Spinal cord (tissue), 9 donors: ENCODE measurements at regions not wholly inside any gene's neighbourhood (a gene's known extent, or its start where the extent isn't known, plus 50 kb on each side); places are given as distances from the start of the nearest gene placed in this dataset.
"Not testable (repeated sequence)": the region's sequence is repeated elsewhere in the genome, so short reads cannot be mapped to it uniquely, and the experiment has no call there.

Experiments used
- DNase-seq, 6 donors: peaks; one replicate each; pipeline versions ENCODE4 v3.0.0 to v3.0.0-alpha.2; 2013 to 2015; ENCODE audit warnings: low spot score in 6 of 6, low read depth in 4 of 6
- H3K27ac ChIP-seq: one replicate; pipeline ENCODE4 v1.5.1; 2013; ENCODE audit warnings: low read depth, low read length, control low read depth
- H3K27me3 ChIP-seq: one replicate; pipeline ENCODE4 v1.6.1; 2013; ENCODE audit warnings: low read length; ENCODE audit not compliant: control insufficient read depth, insufficient read depth
- H3K36me3 ChIP-seq: one replicate; pipeline ENCODE4 v1.6.1; 2013; ENCODE audit warnings: low read length; ENCODE audit not compliant: control insufficient read depth, insufficient read depth
- H3K4me1 ChIP-seq: one replicate; pipeline ENCODE4 v1.6.1; 2013; ENCODE audit warnings: low read length; ENCODE audit not compliant: control insufficient read depth, insufficient read depth
- H3K4me3 ChIP-seq: one replicate; pipeline ENCODE4 v1.5.1; 2013; ENCODE audit warnings: low read depth, low read length, control low read depth
- H3K9me3 ChIP-seq: one replicate; pipeline ENCODE4 v1.6.1; 2013; ENCODE audit warnings: low read length; ENCODE audit not compliant: control insufficient read depth, insufficient read depth
- WGBS: methylation state at CpG from one replicate; pipeline ENCODE4 v1.1.5; 2013; ENCODE audit warnings: missing lambda C conversion rate; ENCODE audit not compliant: insufficient coverage; 5-methylcytosine and 5-hydroxymethylcytosine counted together
- donor health status: healthy.

- not testable (repeated sequence) for H3K9me3 ChIP-seq, H3K4me3 ChIP-seq, H3K27me3 ChIP-seq, H3K36me3 ChIP-seq, H3K27ac ChIP-seq, DNase-seq, H3K4me1 ChIP-seq
- 79% methylated on average over 14 of the region's 16 CpGs for WGBS
Observed at GRCh38 chr14:105746800-105747502, 220.6 kb downstream of the TMEM121 start.

DNA sequence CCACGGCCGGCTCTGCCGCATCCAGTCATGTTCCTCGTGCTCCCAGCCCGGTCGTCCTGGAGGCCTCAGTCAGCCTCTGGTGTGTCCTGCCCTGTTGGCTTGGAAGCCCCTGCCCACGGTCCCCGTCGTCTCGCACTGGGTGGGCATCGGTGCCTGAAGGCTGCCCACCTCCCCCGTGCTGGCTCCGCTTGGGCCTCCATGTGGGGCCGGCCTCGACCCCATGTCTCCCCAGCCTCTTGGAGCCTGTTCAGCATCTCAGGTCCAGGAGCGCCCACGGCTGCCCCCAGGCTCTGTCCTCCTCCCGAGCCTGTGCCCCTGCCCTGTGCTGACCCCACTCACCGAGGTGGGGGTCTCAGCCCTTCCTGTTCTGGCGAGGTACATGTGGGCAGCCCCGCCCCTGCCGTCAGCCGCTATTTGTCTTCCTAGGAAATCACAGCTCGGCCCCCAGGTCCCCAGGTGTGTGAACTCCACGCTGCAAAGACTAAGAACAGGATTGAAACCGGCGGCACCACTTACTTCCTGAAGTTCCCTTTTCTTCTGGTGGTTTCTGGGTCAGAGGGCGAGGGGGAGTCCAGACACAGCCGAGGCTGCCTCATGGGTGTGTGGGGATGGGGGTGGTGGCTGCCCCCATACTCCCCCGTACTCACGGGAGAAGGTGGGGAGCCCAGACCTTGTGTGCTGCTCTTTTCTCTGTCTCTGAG lies 221.3 kb downstream of the TMEM121 start:
- not testable (repeated sequence) for H3K36me3 ChIP-seq, H3K27me3 ChIP-seq, H3K4me1 ChIP-seq, H3K9me3 ChIP-seq, DNase-seq, H3K4me3 ChIP-seq, H3K27ac ChIP-seq
- 87% methylated on average over 29 of the region's 31 CpGs for WGBS

- 61% methylated on average over 5 of the region's 5 CpGs for WGBS
- Histone ChIP-seq H3K9me3 (no peaks in the 10 kb centered on the region), H3K4me1 (no peaks in the 10 kb centered on the region), H3K27me3 (no peaks in the 10 kb centered on the region), H3K36me3 (no peaks in the 10 kb centered on the region), H3K4me3 (no peak overlapping the region), H3K27ac (no peak overlapping the region)
- DNase-seq = no peak
Observed at GRCh38 chr14:105748204-105748578, 221.8 kb downstream of the TMEM121 start.

- H3K9me3 ChIP-seq, H3K27me3 ChIP-seq, H3K36me3 ChIP-seq, H3K4me1 ChIP-seq, DNase-seq, H3K4me3 ChIP-seq, H3K27ac ChIP-seq: not testable (repeated sequence)
- WGBS = 53% methylated on average over 6 of the region's 6 CpGs
Observed at GRCh38 chr14:105748710-105749109, 222.3 kb downstream of the TMEM121 start.

DNA sequence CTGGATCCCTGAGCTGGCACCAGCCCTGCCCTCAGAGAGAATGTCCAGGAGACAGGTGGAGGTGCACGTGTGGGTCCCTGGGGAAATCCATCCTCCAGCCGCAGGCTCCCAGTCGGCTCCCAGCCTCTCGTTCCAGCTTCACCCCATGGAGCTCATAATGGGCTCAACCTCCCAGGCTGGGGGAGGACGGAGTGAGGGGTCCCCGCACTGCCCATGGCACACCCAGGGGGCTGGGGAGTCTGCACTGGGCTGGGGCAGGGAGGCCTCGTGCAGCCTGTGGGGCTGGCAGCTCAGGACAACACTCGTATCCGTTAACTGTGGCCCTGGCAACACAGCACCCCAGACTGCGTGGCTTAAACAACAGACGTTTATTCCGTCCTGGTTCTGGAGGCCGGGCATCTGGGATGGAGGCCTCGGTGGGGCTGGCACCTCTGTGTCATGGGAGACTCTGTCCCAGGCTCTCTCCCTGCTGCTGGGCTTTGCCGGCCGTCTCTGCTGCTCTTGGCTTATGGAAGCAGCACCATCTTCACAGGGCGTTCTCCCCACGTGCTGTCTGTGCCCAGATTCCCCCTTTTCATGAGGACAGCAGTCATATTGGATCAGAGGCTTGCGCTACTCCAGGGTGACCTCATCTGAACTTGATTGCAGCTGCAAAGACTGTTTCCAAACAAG lies 223.6 kb downstream of the TMEM121 start:
- not testable (repeated sequence) for H3K36me3 ChIP-seq, H3K4me3 ChIP-seq, H3K27ac ChIP-seq, H3K4me1 ChIP-seq, H3K27me3 ChIP-seq, H3K9me3 ChIP-seq, DNase-seq
- WGBS = 70% methylated on average over 8 of the region's 19 CpGs

GRCh38 chr14:105751291-105751751 lies 224.9 kb downstream of the TMEM121 start:
- H3K4me1 ChIP-seq, H3K27me3 ChIP-seq, DNase-seq, H3K27ac ChIP-seq, H3K9me3 ChIP-seq, H3K36me3 ChIP-seq, H3K4me3 ChIP-seq: not testable (repeated sequence)
- 82% methylated on average over 12 of the region's 18 CpGs for WGBS

- DNase-seq, H3K4me3 ChIP-seq, H3K4me1 ChIP-seq, H3K9me3 ChIP-seq, H3K27ac ChIP-seq, H3K27me3 ChIP-seq, H3K36me3 ChIP-seq: not testable (repeated sequence)
- no CpG with 5 or more reads among the region's 7 CpGs for WGBS
Observed at GRCh38 chr14:105752420-105752819, 226.0 kb downstream of the TMEM121 start.

DNA sequence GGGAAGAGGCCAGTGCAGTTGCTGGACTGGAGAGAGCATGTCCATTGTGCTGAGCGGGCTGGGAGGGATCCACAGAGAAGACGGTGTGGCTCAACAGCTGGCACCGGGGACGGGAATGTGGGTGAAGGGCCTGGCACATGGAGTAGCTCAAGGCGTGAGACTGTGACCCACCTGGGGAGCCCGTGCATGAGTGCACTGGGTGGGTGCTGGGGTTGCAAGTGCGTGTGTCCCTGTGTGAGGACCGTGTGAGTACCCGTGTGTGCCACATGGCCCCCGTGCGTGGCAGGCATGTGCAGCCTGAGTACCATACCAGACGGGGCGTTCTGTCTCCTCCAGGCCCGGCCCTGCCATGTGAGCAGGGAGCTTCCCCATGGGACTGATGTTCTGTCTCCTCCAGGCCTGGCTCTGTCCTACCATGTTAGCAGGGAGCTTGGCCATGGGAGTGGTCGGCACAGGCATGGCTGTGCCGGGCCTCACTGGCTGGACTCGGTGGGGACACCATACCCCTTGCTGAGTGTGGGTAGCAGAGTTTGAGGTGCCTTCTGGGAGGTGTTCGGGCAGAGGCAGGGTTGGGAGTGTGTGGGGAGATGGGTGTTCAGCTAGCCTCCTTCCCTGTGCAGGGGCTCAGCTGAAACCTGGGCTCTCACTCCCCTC lies 234.4 kb downstream of the TMEM121 start:
- H3K4me1 ChIP-seq = no peaks in the 10 kb centered on the region
- 70% methylated on average over 17 of the region's 18 CpGs for WGBS
- DNase-seq = no peak
- H3K4me3 ChIP-seq = no peak overlapping the region
- H3K36me3 ChIP-seq = no peaks in the 10 kb centered on the region
- no peak overlapping the region for H3K27ac ChIP-seq
- H3K27me3 ChIP-seq = no peaks in the 10 kb centered on the region
- H3K9me3 ChIP-seq = no peaks in the 10 kb centered on the region

DNA sequence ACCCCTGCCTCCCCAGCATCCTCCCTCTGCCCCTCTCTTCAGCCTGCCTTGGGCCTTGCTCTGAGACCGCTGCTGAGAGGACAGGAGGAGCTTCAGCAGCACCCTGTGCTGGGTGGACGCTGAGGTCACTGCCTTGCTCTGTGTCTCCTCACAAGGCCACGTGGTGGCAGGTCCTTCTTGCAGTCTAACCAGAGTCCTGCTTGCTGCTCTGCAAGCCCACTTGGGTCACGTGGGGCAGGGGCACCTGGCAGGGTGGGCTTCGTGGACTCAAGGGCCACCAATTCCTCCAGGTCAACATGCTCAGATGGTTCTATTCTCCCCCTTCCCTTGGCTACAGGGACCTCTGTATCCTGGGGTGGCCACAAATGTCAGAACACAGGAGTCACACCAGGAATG lies 235.0 kb downstream of the TMEM121 start:
- not testable (repeated sequence) for H3K36me3 ChIP-seq, H3K27me3 ChIP-seq, H3K4me3 ChIP-seq, H3K9me3 ChIP-seq, H3K4me1 ChIP-seq, H3K27ac ChIP-seq, DNase-seq
- 68% methylated on average over 5 of the region's 5 CpGs for WGBS
